ENCODE measurements at regions not wholly inside any gene's neighbourhood (a gene's known extent, or its start where the extent isn't known, plus 50 kb on each side); places are given as distances from the start of the nearest gene placed in this dataset.

GRCh38 chr13:65445340-65445739 is 1784.8 kb downstream of the PCDH9 start:
- no peak for FAIRE-seq
- no peak for TF ChIP-seq CTCF (IDR thresholded peaks at IDR 0.05; ENCODE audit: insufficient read depth, missing control alignments)
- DNase-seq (ENCODE audit: insufficient read length, low spot score): no peak

- DNase-seq (ENCODE audit: insufficient read length, low spot score) (no peak), FAIRE-seq (no peak)
- TF ChIP-seq CTCF (IDR thresholded peaks at IDR 0.05; ENCODE audit: insufficient read depth, missing control alignments): no peak
These were observed 1794.5 kb downstream of the PCDH9 start for GRCh38 chr13:65435590-65435989.

- FAIRE-seq (no peak), DNase-seq (ENCODE audit: insufficient read length, low spot score) (no peak)
- no peak for TF ChIP-seq CTCF (IDR thresholded peaks at IDR 0.05; ENCODE audit: insufficient read depth, missing control alignments)
These were observed 1812.2 kb downstream of the PCDH9 start for GRCh38 chr13:65417953-65418352.

DNA sequence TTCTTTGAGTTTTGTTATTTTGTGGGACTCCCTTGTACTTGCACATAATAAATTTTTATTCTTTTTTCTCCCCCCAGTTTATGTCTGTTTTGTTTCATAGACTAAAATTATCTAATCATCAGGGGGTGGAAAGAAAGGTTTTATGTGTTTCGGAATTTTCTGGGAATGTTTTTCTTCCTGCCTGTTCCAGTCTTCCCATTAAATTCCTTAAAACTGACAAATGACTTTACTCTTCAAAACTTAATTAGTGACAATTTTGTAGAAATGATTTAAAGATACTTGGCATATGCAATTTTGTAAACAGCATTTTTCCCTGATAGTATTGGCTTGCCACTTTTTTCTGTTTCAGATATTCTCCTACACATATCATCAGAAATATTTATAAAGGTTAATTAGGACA is 1813.4 kb downstream of the PCDH9 start:
- no peak for FAIRE-seq
- no peak for DNase-seq (ENCODE audit: insufficient read length, low spot score)
- TF ChIP-seq CTCF (IDR thresholded peaks at IDR 0.05; ENCODE audit: insufficient read depth, missing control alignments): no peak

- FAIRE-seq: no peak
- no peak for TF ChIP-seq CTCF (IDR thresholded peaks at IDR 0.05; ENCODE audit: insufficient read depth, missing control alignments)
- no peak for DNase-seq (ENCODE audit: insufficient read length, low spot score)
These were observed 1815.9 kb downstream of the PCDH9 start for GRCh38 chr13:65414187-65414586.

DNA sequence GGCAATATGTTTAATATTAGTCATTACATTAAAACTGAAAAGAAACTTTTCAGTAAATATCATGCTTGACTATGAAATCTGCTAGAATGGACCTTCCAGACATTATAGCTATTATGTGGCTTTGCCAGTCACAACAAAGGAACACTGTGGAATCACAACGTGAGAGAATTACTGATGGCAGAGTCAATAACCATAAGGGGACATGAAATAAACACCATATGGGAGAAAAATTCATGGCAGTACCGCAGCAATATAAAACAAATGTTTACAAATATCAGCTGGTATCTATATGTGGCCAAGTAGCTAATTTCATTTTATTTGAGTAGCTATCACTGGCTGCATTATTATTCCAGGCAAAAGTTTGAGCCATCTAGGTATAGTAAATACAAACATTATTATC is 1818.6 kb downstream of the PCDH9 start:
- no peak for TF ChIP-seq CTCF (IDR thresholded peaks at IDR 0.05; ENCODE audit: insufficient read depth, missing control alignments)
- DNase-seq (ENCODE audit: insufficient read length, low spot score) (no peak), FAIRE-seq (no peak)

DNA sequence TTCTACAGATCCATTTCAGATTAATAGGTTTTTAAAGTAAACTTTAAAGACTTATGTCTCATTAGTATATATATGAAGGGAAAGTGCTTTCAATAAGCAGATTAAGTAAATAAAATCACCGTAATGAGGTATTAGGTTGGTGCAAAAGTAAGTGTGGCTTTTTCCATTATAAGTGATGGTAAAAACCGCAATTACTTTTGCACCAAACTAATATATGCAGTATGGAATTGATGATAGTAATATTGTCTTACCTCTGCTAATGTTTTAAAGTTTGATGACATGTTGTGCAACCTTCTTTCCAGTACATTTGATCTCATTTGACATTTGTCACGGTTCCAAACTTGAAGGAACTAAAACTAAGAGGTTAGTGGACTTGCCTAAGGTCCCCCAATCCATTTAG is 1819.3 kb downstream of the PCDH9 start:
- TF ChIP-seq CTCF (IDR thresholded peaks at IDR 0.05; ENCODE audit: insufficient read depth, missing control alignments): no peak
- DNase-seq (ENCODE audit: insufficient read length, low spot score) (no peak), FAIRE-seq (no peak)
